HK-2 (cell line): ENCODE measurements at regions not wholly inside any gene's neighbourhood (a gene's known extent, or its start where the extent isn't known, plus 50 kb on each side); places are given as distances from the start of the nearest gene placed in this dataset.

Source experiments
- DNase-seq: peaks from one replicate; pipeline ENCODE4 v3.0.0-alpha.2; 2018; ENCODE audit not compliant: unreplicated experiment

DNA sequence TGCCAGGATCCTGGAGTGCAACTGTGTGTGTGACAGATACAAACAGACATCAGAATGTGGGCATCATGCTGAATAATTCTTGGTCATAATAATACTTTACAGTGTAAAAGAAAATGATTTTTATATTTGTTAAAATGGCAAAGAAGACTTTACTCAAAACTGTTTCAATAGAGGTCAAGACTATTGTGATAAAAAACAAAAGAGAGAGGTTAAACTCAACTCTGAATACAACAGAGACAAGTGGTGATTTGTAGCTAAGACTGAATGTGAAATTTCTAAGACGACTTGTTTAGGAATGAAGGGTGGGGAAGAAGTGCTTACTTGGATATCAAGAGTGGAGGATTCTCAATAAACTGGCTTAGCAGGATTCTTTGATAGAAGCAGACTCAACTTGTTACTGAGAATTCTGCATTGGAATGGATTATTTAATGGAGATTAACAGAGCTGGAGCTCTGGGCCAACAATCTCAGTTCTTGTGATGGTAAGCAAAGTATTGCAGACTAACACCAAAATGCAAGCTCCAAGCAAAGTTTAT is 457.4 kb upstream of the CDH18 start:
- no peak for DNase-seq

DNA sequence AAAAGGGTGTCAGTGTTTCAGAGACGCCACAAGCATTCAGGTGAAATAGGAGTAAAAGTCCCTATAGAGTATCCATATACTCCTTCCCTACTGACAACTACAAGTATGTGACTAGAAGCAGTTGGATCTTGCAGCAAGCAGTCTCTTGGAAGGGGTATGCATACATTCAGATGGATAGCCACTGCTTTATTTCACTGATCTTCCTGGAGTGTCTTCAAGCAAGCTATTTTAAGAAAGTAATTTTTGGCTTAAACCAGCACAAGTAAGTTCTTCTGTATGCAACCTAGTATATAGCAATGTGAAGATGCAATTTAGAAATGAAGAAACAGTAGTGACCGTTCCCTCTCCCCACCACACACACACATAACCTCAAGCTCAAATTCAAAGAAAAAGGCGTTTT is 446.8 kb upstream of the CDH18 start:
- no peak for DNase-seq

DNA sequence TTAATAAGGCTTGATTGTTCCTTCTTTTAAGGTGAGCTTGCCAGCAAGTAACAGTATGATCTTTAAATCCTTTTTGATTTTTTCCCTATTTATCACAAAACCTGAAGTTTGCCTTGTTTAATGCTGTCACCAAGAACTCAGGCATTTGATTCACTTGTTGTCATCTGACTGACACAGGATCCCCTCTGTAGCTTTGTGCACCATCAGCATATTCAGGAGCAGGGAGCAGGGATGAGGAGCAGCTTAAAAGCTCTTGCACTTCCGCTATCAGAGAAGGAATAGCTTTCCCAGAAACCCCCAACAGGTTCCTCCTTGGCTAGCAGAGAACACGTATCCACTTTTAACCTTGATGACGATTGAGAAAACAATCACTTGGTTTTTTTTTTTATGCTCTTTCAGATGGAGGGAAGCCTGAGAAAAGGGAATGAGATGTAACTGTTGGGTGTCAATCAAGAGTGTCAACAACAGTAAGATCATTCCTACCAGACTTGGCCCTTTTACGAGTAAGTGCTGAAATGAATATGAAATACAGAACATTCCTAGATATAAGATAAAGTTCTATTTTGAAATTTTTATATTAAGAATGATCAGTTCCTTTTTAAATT is 433.1 kb upstream of the CDH18 start:
- DNase-seq: no peak
